Body of pancreas (tissue), 4 donors: ENCODE measurements at regions not wholly inside any gene's neighbourhood (a gene's known extent, or its start where the extent isn't known, plus 50 kb on each side); places are given as distances from the start of the nearest gene placed in this dataset. TPM values are rescaled to one million over a fixed set of nuclear protein-coding genes. Genes with fewer than 3 reads are reported as not detected.

ENCODE experiments used
- ATAC-seq: fragments of 150-250 bp; one replicate; pipeline ENCODE4 v1.9.1; 2016
- DNase-seq, 4 donors: peaks; one replicate each; pipeline ENCODE4 v3.0.0-alpha.2; 2019
- H3K27ac ChIP-seq, 4 donors: fragments of 200-600 bp; sonication (generic); 1 replicate in 3 of 4; 2 replicates in 1 of 4; pipeline versions ENCODE4 v1.5.1 to v1.6.1; 2016 to 2019; ENCODE audit warnings: mild to moderate bottlenecking in 1 of 4, mixed read lengths in 1 of 4, moderate library complexity in 1 of 4
- H3K27me3 ChIP-seq, 2 donors: fragments of 200-600 bp; sonication (generic); one replicate each; pipeline ENCODE4 v1.6.0; 2016; ENCODE audit warnings: mild to moderate bottlenecking in 1 of 2
- H3K36me3 ChIP-seq, 2 donors: fragments of 200-600 bp; sonication (generic); replicated peaks in 1 of 2; 2 replicates each; pipeline ENCODE4 v1.5.1; 2016; ENCODE audit warnings: low read depth in 2 of 2; ENCODE audit not compliant: insufficient read depth in 1 of 2
- H3K4me1 ChIP-seq: fragments of 200-600 bp; sonication (generic); one replicate; pipeline ENCODE4 v1.6.0; 2016
- H3K4me3 ChIP-seq, 2 donors: fragments of 200-600 bp; sonication (generic); 1 replicate in 1 of 2; 2 replicates in 1 of 2; pipeline ENCODE4 v1.5.1; 2016 to 2019
- H3K9me3 ChIP-seq, 3 donors: fragments of 200-600 bp; sonication (generic); 1 replicate in 2 of 3; 2 replicates in 1 of 3; pipeline ENCODE4 v1.5.1; 2016
- CTCF ChIP-seq, 7 experiments: fragments of 450-650 bp in 4 of 7; fragments of 200-600 bp in 3 of 7; sonication (generic) in 3 of 7; IDR thresholded peaks; one replicate each; pipeline ENCODE4 v1.5.1; 2016 to 2019; ENCODE audit warnings: antibody characterized with exemption in 7 of 7
- POLR2A ChIP-seq, 3 donors: fragments of 450-650 bp; IDR thresholded peaks; one replicate each; pipeline ENCODE4 v1.6.1; 2016; ENCODE audit warnings: antibody characterized with exemption in 3 of 3, mild to moderate bottlenecking in 2 of 3
- whole genome bisulfite sequencing, 2 donors: methylation state at CpG; one replicate each; pipeline ENCODE4 v1.1.5; 2017; 5-methylcytosine and 5-hydroxymethylcytosine counted together
- intact Hi-C: fragments of 100-400 bp; cut with DNase I; formaldehyde crosslinking; loops from one replicate; pipeline ENCODE4 v1.15.1; 2023
- small RNA-seq: library from RNA; depleted of rRNA; stranded (forward); fragments of <200 nt; gene quantifications from one replicate; pipeline ENCODE3, GENCODE V24; 2016

GRCh38 chr3:32056559-32057290, 49.7 kb upstream of the GPD1L start:
- DNase-seq (no peak), ATAC-seq (no peak)
- Histone ChIP-seq H3K27me3 (no peaks in the 10 kb centered on the region), H3K36me3 (no peaks in the 10 kb centered on the region), H3K27ac (no peak overlapping the region), H3K4me1 (no peaks in the 10 kb centered on the region), H3K9me3 (no peaks in the 10 kb centered on the region), H3K4me3 (no peak overlapping the region)
- TF ChIP-seq POLR2A (IDR thresholded peaks at IDR 0.05) (no peak), CTCF (IDR thresholded peaks at IDR 0.05) (no peak)
- intact Hi-C loops: no loop called here
- WGBS, 2 donors: 64 to 70% methylated on average over 5 of the region's 5 CpGs

Small RNAs in the stretch of these regions (small RNA-seq; reads per million reads assigned to genes)
- gene RF00019: not detected
